ENCODE measurements at regions not wholly inside any gene's neighbourhood (a gene's known extent, or its start where the extent isn't known, plus 50 kb on each side); places are given as distances from the start of the nearest gene placed in this dataset.

DNA sequence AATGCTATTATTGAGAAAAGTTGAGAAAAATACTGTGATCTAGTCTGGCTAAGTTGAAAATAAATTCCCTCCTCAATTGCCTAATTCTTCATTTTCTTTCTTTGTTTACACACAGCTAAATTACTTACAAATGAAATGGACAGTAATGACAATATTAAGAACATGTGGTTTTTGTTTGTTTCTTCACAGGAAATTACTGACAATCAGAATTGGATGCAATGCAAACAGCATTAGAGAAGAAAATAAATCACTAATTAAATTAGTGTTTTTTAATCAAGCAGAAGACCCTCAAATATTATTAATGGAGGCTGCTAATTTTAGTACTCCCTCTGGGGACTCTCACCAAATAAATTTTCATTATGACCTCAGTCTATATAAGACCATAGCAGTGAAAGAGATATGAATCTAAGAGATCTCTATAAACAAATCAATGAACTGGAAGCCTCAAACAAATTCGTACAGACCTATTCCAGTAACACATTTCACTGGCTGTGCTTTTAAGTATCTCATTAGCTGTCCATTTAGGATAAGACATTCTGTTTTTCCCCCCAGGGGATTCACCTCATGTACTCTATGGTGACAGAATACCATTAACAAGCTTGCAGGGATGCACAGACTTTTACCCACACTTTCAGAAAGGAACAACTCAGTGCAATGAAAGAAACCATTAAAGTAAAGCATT is 202.0 kb upstream of the DGKB start:
- TF ChIP-seq, protein P1, sequence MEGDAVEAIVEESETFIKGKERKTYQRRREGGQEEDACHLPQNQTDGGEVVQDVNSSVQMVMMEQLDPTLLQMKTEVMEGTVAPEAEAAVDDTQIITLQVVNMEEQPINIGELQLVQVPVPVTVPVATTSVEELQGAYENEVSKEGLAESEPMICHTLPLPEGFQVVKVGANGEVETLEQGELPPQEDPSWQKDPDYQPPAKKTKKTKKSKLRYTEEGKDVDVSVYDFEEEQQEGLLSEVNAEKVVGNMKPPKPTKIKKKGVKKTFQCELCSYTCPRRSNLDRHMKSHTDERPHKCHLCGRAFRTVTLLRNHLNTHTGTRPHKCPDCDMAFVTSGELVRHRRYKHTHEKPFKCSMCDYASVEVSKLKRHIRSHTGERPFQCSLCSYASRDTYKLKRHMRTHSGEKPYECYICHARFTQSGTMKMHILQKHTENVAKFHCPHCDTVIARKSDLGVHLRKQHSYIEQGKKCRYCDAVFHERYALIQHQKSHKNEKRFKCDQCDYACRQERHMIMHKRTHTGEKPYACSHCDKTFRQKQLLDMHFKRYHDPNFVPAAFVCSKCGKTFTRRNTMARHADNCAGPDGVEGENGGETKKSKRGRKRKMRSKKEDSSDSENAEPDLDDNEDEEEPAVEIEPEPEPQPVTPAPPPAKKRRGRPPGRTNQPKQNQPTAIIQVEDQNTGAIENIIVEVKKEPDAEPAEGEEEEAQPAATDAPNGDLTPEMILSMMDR (IDR thresholded peaks at IDR 0.05) = no peak
- Mint-ChIP-seq H3K4me3 (no peak overlapping the region), H3K27me3 (no peaks in the 10 kb centered on the region), H3K9me3 (peaks cover 7% of the 10 kb centered on the region), H3K27ac (no peak overlapping the region), H3K36me3 (ENCODE audit: low read depth) (no peaks in the 10 kb centered on the region), H3K4me1 (ENCODE audit: low read depth) (no peaks in the 10 kb centered on the region)
- POLR2A ChIA-PET = no interaction called here
- ATAC-seq (no peak), DNase-seq (no peak)
- intact Hi-C loops (cut with micrococcal nuclease) = no loop called here
- CTCF ChIA-PET = no interaction called here

DNA sequence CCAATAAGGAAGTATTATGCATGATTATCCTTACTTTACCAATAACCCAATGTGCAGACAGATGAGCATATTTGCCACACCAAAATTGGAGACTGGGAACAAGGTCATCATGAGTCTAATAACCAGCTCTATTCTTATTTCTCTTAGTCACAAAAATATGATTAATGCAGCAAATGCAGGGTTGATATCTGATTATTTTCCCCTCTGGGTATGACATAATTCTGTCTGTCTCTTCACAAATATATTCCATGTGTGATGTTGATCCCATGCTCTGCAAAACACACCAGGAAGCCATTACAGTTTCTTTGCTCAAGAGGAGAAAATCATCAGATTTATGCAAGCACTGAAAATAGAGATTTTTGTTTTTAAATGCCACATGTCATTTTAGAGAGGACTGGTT is 196.5 kb upstream of the DGKB start:
- H3K36me3 Mint-ChIP-seq (ENCODE audit: low read depth) = no peaks in the 10 kb centered on the region
- POLR2A ChIA-PET = no interaction called here
- H3K27ac Mint-ChIP-seq = no peak overlapping the region
- no peak for ATAC-seq
- intact Hi-C loops (cut with micrococcal nuclease) = no loop called here
- no peaks in the 10 kb centered on the region for H3K27me3 Mint-ChIP-seq
- peaks cover 6% of the 10 kb centered on the region for H3K9me3 Mint-ChIP-seq
- no peak for DNase-seq
- CTCF ChIA-PET = no interaction called here
- no peak overlapping the region for H3K4me3 Mint-ChIP-seq
- TF ChIP-seq, protein P1 (IDR thresholded peaks at IDR 0.05) = no peak
- H3K4me1 Mint-ChIP-seq (ENCODE audit: low read depth) = no peaks in the 10 kb centered on the region

DNA sequence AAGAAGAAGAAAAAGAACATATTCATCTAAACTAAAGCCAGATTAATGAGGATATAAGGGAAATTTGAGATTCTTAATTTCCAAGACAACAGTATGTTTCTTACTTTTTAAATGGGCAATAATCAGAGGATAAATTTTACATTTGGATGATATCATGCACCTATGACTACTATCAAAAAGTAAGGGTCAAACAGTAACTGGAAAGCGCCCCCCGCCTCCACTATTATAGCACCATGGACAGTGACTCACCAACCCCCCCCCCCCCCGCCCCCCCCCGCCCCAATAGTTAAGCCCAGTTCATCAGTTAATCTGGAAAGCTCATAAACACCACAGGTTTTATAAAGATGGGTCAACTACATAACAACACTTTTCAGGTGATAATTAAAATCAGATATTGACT is 194.3 kb upstream of the DGKB start:
- POLR2A ChIA-PET = no interaction called here
- Mint-ChIP-seq H3K4me1 (ENCODE audit: low read depth) (no peaks in the 10 kb centered on the region), H3K36me3 (ENCODE audit: low read depth) (no peaks in the 10 kb centered on the region), H3K4me3 (no peak overlapping the region), H3K27ac (no peak overlapping the region), H3K27me3 (no peaks in the 10 kb centered on the region), H3K9me3 (peaks cover 6% of the 10 kb centered on the region)
- DNase-seq (no peak), ATAC-seq (no peak)
- intact Hi-C loops (cut with micrococcal nuclease) = no loop called here
- CTCF ChIA-PET = no interaction called here
- TF ChIP-seq, protein P1 (IDR thresholded peaks at IDR 0.05) = no peak

DNA sequence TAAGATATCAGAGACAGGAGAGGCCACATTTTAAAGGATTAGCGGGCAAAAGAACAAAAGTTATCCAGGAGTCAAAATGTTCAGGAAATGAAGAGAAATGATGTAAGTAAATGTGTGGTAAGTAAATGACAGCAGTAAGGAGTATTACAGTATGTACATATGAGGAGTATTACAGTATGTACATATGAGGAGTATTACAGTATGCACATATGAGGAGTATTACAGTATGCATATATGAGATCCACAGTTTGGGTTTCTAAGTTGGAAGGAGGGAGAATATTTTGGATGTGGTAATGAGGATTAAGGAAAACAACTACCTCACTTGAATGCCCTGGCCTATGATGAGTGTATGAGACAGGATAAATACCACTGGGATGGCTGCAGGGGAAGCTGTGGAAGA is 192.4 kb upstream of the DGKB start:
- intact Hi-C loops (cut with micrococcal nuclease) = no loop called here
- no peak overlapping the region for H3K27ac Mint-ChIP-seq

DNA sequence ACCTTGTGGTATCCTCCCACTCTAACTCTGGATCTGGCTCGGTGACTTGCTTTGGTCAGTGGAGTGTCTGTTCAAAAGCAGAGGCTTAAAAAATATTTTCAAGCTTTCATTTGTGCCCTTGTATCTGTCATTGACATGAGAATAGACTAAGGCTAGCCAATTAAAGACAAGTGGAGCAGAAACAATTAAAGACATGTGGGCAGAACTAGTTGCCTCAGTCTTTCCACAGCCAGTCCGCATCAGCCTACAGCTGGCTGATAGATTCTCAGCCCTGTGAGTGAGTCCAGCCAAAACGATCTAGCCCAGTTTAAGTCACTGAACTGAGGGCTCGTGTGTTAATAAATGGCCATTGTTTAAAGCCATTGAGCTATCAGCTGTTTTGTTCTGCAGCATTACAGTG is 185.2 kb upstream of the DGKB start:
- no peaks in the 10 kb centered on the region for H3K4me1 Mint-ChIP-seq (ENCODE audit: low read depth)
- ChIA-PET CTCF (no interaction called here), POLR2A (no interaction called here)
- H3K9me3 Mint-ChIP-seq = peaks cover 2% of the 10 kb centered on the region
- ATAC-seq (no peak), DNase-seq (no peak)
- no peak overlapping the region for H3K27ac Mint-ChIP-seq
- H3K27me3 Mint-ChIP-seq = no peaks in the 10 kb centered on the region
- intact Hi-C loops (cut with micrococcal nuclease) = no loop called here
- no peak overlapping the region for H3K4me3 Mint-ChIP-seq
- TF ChIP-seq, protein P1 (IDR thresholded peaks at IDR 0.05) = no peak
- no peaks in the 10 kb centered on the region for H3K36me3 Mint-ChIP-seq (ENCODE audit: low read depth)

More for the DNA sequence above, 192.4 kb upstream of the DGKB start:
- Mint-ChIP-seq H3K27me3 (no peaks in the 10 kb centered on the region), H3K4me3 (no peak overlapping the region), H3K36me3 (ENCODE audit: low read depth) (no peaks in the 10 kb centered on the region), H3K9me3 (peaks cover 6% of the 10 kb centered on the region), H3K4me1 (ENCODE audit: low read depth) (no peaks in the 10 kb centered on the region)
- POLR2A ChIA-PET = no interaction called here
- ATAC-seq (no peak), DNase-seq (no peak)
- TF ChIP-seq, protein P1 (IDR thresholded peaks at IDR 0.05) = no peak
- CTCF ChIA-PET = no interaction called here

Measured in activated CD8-positive, alpha-beta T cell treated with anti-CD3 and anti-CD28 coated beads for 36 hours (primary cell).